HepG2 (cell line): ENCODE measurements at regions not wholly inside any gene's neighbourhood (a gene's known extent, or its start where the extent isn't known, plus 50 kb on each side); places are given as distances from the start of the nearest gene placed in this dataset.
A peak's percentile ranks its signal among the peaks of the same experiment; 100 is the strongest.

Source experiments
- AGO1 ChIP-seq: fragments of 200-400 bp; formaldehyde crosslinking; IDR thresholded peaks from 2 replicates; pipeline ENCODE4 v1.6.1; 2017; ENCODE audit warnings: mild to moderate bottlenecking, low read depth, low read length, moderate library complexity; ENCODE audit not compliant: poor library complexity, severe bottlenecking
- ATF7 ChIP-seq, 2 experiments: fragments of 450-650 bp in 1 of 2; sonication (generic) in 1 of 2; formaldehyde crosslinking in 1 of 2; IDR thresholded peaks; 2 replicates each; pipeline versions ENCODE4 v1.4.0 to v1.6.1; 2016 to 2020; ENCODE audit warnings: antibody characterized with exemption in 1 of 2, mild to moderate bottlenecking in 1 of 2, missing genetic modification reagents in 1 of 2
- BORCS8-MEF2B ChIP-seq: sonication (generic); formaldehyde crosslinking; IDR thresholded peaks from 2 replicates; pipeline ENCODE4 v1.8.0; 2022; ENCODE audit warnings: mild to moderate bottlenecking, missing genetic modification reagents
- CENPT ChIP-seq: sonication (generic); formaldehyde crosslinking; IDR thresholded peaks from 2 replicates; pipeline ENCODE4 v1.8.0; 2022; ENCODE audit warnings: low read depth, mild to moderate bottlenecking, moderate library complexity, missing genetic modification reagents
- FOXK1 ChIP-seq: sonication (generic); formaldehyde crosslinking; IDR thresholded peaks from 2 replicates; pipeline ENCODE4 v1.4.0; 2020; ENCODE audit warnings: low read depth, missing genetic modification reagents, borderline replicate concordance
- FOXP4 ChIP-seq: sonication (generic); formaldehyde crosslinking; IDR thresholded peaks from 2 replicates; pipeline ENCODE4 v1.4.0; 2020; ENCODE audit warnings: missing genetic modification reagents
- HNF1B ChIP-seq: sonication (generic); formaldehyde crosslinking; IDR thresholded peaks from 2 replicates; pipeline ENCODE4 v1.5.1; 2020; ENCODE audit warnings: mild to moderate bottlenecking, moderate library complexity, missing genetic modification reagents
- JUN ChIP-seq: sonication (generic); formaldehyde crosslinking; IDR thresholded peaks from 2 replicates; pipeline ENCODE4 v1.4.0; 2020; ENCODE audit warnings: mild to moderate bottlenecking, missing genetic modification reagents
- MZF1 ChIP-seq: sonication (generic); formaldehyde crosslinking; IDR thresholded peaks from 2 replicates; pipeline ENCODE4 v1.8.1; 2023; ENCODE audit warnings: mild to moderate bottlenecking, missing genetic modification reagents, borderline replicate concordance
- SIX1 ChIP-seq: sonication (generic); formaldehyde crosslinking; IDR thresholded peaks from 2 replicates; pipeline ENCODE4 v1.4.0; 2020; ENCODE audit warnings: missing genetic modification reagents, borderline replicate concordance
- SKI ChIP-seq: fragments of 450-650 bp; IDR thresholded peaks from one replicate; pipeline ENCODE4 v1.6.1; 2018; ENCODE audit warnings: mild to moderate bottlenecking; ENCODE audit not compliant: partially characterized antibody
- ZBTB7A ChIP-seq: sonication (generic); formaldehyde crosslinking; IDR thresholded peaks from 2 replicates; pipeline ENCODE4 v1.8.0; 2022; ENCODE audit warnings: mild to moderate bottlenecking, missing genetic modification reagents
- ZMYM2 ChIP-seq: sonication (generic); formaldehyde crosslinking; IDR thresholded peaks from 2 replicates; pipeline ENCODE4 v1.8.0; 2022; ENCODE audit warnings: mild to moderate bottlenecking, missing genetic modification reagents
- ZMYM4 ChIP-seq: sonication (generic); formaldehyde crosslinking; IDR thresholded peaks from 2 replicates; pipeline ENCODE4 v1.8.1; 2023; ENCODE audit warnings: mild to moderate bottlenecking, missing genetic modification reagents
- ZNF34 ChIP-seq: sonication (generic); formaldehyde crosslinking; IDR thresholded peaks from 2 replicates; pipeline ENCODE4 v1.4.0; 2020; ENCODE audit warnings: mild to moderate bottlenecking, missing genetic modification reagents, borderline replicate concordance
- ZNF441 ChIP-seq: sonication (generic); formaldehyde crosslinking; IDR thresholded peaks from 2 replicates; pipeline ENCODE4 v1.7.0; 2021; ENCODE audit warnings: missing genetic modification reagents, borderline replicate concordance
- ZNF512B ChIP-seq: sonication (generic); formaldehyde crosslinking; IDR thresholded peaks from 2 replicates; pipeline ENCODE4 v1.5.1; 2020; ENCODE audit warnings: missing genetic modification reagents, mild to moderate bottlenecking, borderline replicate concordance
- ZNF567 ChIP-seq: sonication (generic); formaldehyde crosslinking; IDR thresholded peaks from 2 replicates; pipeline ENCODE4 v1.8.1; 2023; ENCODE audit warnings: mild to moderate bottlenecking, missing genetic modification reagents, borderline replicate concordance
- ZNF652 ChIP-seq: IDR thresholded peaks from 2 replicates; pipeline ENCODE4 v1.6.1; 2016; ENCODE audit warnings: low read depth, borderline replicate concordance
- ZNF720 ChIP-seq: sonication (generic); formaldehyde crosslinking; IDR thresholded peaks from 2 replicates; pipeline ENCODE4 v1.4.0; 2020; ENCODE audit warnings: missing genetic modification reagents
- ZNF770 ChIP-seq: sonication (generic); formaldehyde crosslinking; IDR thresholded peaks from 2 replicates; pipeline ENCODE4 v1.5.0; 2020; ENCODE audit warnings: mild to moderate bottlenecking, missing genetic modification reagents
- ZNF780A ChIP-seq: sonication (generic); formaldehyde crosslinking; IDR thresholded peaks from 2 replicates; pipeline ENCODE4 v1.8.0; 2022; ENCODE audit warnings: mild to moderate bottlenecking, missing genetic modification reagents, moderate library complexity
- ZNF850 ChIP-seq: sonication (generic); formaldehyde crosslinking; conservative IDR thresholded peaks from 2 replicates; pipeline ENCODE4 v1.9.0; 2021; ENCODE audit warnings: mild to moderate bottlenecking, missing genetic modification reagents

- TF ChIP-seq FOXP4 (CRISPR knock-in tag) (no peak), ZBTB7A (no peak), SIX1 (peak; percentile 61; the same call in 1 of the 2 replicates), ZNF512B (CRISPR knock-in tag) (no peak), SKI (no peak), ZNF441 (CRISPR knock-in tag) (no peak), ZNF567 (CRISPR knock-in tag) (no peak), ZNF770 (CRISPR knock-in tag) (peak; percentile 95), ZNF34 (CRISPR knock-in tag) (no peak), ATF7 (IDR thresholded peaks at IDR 0.05) (no peak), ATF7 (CRISPR knock-in tag; IDR thresholded peaks at IDR 0.05) (no peak), ZNF652 (CRISPR knock-in tag) (no peak), BORCS8-MEF2B (CRISPR knock-in tag) (no peak), ZMYM2 (no peak), ZNF780A (CRISPR knock-in tag) (no peak), JUN (CRISPR knock-in tag) (no peak), CENPT (CRISPR knock-in tag) (no peak), AGO1 (no peak), ZNF850 (CRISPR knock-in tag) (no peak), ZMYM4 (0 out of 2 replicates have a peak, but pooled peaks have one; percentile 23), MZF1 (CRISPR knock-in tag) (no peak), ZNF720 (CRISPR knock-in tag) (no peak), HNF1B (no peak), FOXK1 (no peak)
Observed at GRCh38 chr7:104054362-104054761, 64.9 kb upstream of the RELN start (continued).
